Activated CD8-positive, alpha-beta T cell treated with anti-CD3 and anti-CD28 coated beads, Interleukin-2, amount 10 ng/mL, durations not matched to agents 7 days and 5 days (primary cell): ENCODE measurements at regions not wholly inside any gene's neighbourhood (a gene's known extent, or its start where the extent isn't known, plus 50 kb on each side); places are given as distances from the start of the nearest gene placed in this dataset.

Source experiments
- ATAC-seq: fragments of 150-1000 bp; cut with Tn5 transposase; one replicate; pipeline ENCODE4 v1.10.0; 2021; ENCODE audit warnings: moderate library complexity
- CTCF ChIA-PET: fragments of 350-600 bp; sonication (Branson Sonifier 250); formaldehyde crosslinking; loops from one replicate; lab custom pipeline; 2021; ENCODE audit warnings: antibody characterized with exemption; lab: Charles Lee
- POLR2A ChIA-PET: fragments of 350-600 bp; sonication (Branson Sonifier 250); formaldehyde crosslinking; loops from one replicate; lab custom pipeline; 2021; ENCODE audit warnings: antibody characterized with exemption; lab: Charles Lee
- DNase-seq: peaks from one replicate; pipeline ENCODE4 v3.0.0-alpha.2; 2020
- H3K27ac Mint-ChIP-seq: one replicate; pipeline ENCODE4 v1.8.0; 2021; ENCODE audit warnings: mild to moderate bottlenecking, mixed read lengths
- H3K27me3 Mint-ChIP-seq: one replicate; pipeline ENCODE4 v1.8.0; 2021; ENCODE audit warnings: low read depth, mixed read lengths
- H3K36me3 Mint-ChIP-seq: one replicate; pipeline ENCODE4 v1.8.0; 2021; ENCODE audit warnings: low read depth, mixed read lengths
- H3K4me1 Mint-ChIP-seq: one replicate; pipeline ENCODE4 v1.8.0; 2021; ENCODE audit warnings: low read depth, mixed read lengths
- H3K4me3 Mint-ChIP-seq: one replicate; pipeline ENCODE4 v1.8.0; 2021; ENCODE audit warnings: mild to moderate bottlenecking, mixed read lengths
- H3K9me3 Mint-ChIP-seq: one replicate; pipeline ENCODE4 v1.8.0; 2022; ENCODE audit warnings: mixed read lengths; ENCODE audit not compliant: insufficient read depth

DNA sequence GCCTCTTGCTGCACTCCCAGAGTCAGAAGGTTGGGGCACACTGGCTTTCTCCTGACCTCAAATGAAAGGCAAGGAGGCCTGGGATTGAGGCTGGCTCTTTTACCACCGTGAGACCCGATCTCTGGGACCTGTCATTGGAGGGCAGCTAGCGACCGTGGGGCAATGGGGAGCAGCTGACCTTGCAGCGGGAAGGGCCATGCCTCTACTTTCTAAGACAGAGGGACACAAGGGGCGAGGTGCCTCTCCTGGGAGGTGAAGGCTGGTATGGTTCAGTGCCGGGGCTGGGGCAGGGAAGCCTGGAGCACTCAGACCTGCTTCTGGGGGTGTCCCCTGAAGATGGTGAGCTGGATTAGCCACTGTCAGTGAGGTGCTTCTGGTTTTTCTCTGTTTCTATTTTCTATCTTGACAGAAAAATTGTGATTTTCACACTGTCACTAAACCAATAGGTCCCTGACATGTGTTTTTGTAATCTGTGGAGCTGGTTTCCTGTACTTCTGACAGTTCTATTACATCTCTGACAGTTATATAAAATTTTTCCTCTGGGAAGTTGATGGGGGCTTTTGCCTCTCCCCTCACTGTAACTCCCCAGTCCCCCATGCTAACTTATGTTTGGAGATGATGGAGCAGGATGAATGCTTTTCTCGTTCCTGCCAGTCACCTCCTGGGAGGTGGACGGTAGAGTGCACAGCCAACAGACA is 340.8 kb downstream of the RPS24 start:
- no peak for ATAC-seq
- Mint-ChIP-seq H3K9me3 (no peaks in the 10 kb centered on the region), H3K27ac (no peak overlapping the region), H3K27me3 (peaks cover 5% of the 10 kb centered on the region), H3K4me3 (no peak overlapping the region), H3K4me1 (peaks cover 5% of the 10 kb centered on the region), H3K36me3 (no peaks in the 10 kb centered on the region)
- CTCF ChIA-PET, result no interaction called here
- DNase-seq, result no peak
- POLR2A ChIA-PET, result no interaction called here

- Mint-ChIP-seq H3K27ac (no peak overlapping the region), H3K36me3 (no peaks in the 10 kb centered on the region), H3K9me3 (no peaks in the 10 kb centered on the region), H3K4me1 (no peaks in the 10 kb centered on the region), H3K27me3 (peaks cover 11% of the 10 kb centered on the region), H3K4me3 (no peak overlapping the region)
- DNase-seq, result no peak
- ChIA-PET POLR2A (no interaction called here), CTCF (interaction anchor here (1.3 kb wide), 1 partner anchor 328 kb away, joined by 3 read pairs; no protein-coding TSS in a partner anchor)
- no peak for ATAC-seq
Observed at GRCh38 chr10:78375854-78376785, 342.5 kb downstream of the RPS24 start.

DNA sequence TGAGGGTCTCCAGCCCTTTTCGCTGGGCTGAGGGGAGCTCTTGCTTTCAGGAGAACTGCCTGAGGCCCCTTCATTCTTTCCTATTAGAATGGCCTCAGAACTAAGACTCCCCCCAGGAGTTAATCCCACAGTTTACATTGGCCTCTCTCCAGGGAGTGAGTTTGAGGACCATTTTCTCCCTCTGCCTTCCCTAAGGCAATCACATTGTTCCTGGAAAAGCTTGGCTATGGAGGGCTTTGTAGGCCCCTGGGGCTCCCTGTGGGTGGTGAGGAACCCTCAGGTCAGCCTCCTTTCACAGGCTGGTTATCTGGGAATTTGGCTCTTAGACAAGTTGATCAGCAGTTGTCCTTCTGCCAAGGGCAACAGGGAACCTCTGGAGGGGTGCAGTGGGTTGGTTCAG is 343.7 kb downstream of the RPS24 start:
- H3K27ac Mint-ChIP-seq, result no peak overlapping the region

DNA sequence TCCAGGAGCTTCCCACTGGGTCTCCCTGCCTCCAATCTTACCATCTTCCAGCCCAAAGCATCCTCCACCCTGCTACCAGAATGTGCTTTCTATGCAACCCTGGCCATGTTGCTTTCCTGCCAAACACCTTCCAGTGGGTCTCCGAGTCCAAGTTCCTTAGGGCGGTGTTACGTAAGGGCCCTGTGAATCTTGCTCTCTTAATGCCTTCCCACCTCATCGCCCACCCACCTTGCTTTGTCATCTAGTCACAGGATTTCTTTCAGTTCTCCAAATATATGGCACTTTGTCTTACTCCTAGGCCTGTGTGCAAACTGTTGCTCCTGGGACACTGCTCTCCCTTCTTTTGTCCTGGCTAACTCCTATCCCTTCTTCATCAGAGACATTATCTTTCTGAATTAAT is 344.5 kb downstream of the RPS24 start:
- Mint-ChIP-seq H3K27me3 (peaks cover 14% of the 10 kb centered on the region), H3K27ac (no peak overlapping the region), H3K36me3 (no peaks in the 10 kb centered on the region), H3K9me3 (no peaks in the 10 kb centered on the region), H3K4me3 (no peak overlapping the region), H3K4me1 (no peaks in the 10 kb centered on the region)
- ChIA-PET CTCF (no interaction called here), POLR2A (no interaction called here)
- no peak for ATAC-seq
- no peak for DNase-seq

More for the DNA sequence above, 343.7 kb downstream of the RPS24 start:
- Mint-ChIP-seq H3K9me3 (no peaks in the 10 kb centered on the region), H3K4me3 (no peak overlapping the region), H3K36me3 (no peaks in the 10 kb centered on the region), H3K27me3 (peaks cover 12% of the 10 kb centered on the region), H3K4me1 (no peaks in the 10 kb centered on the region)
- ChIA-PET POLR2A (no interaction called here), CTCF (interaction anchor here (1.3 kb wide), 1 partner anchor 330 kb away, joined by 3 read pairs; no protein-coding TSS in a partner anchor)
- no peak for DNase-seq
- ATAC-seq, result no peak

GRCh38 chr10:78381107-78381506 is 347.4 kb downstream of the RPS24 start:
- DNase-seq (no peak), ATAC-seq (no peak)
- Mint-ChIP-seq H3K36me3 (no peaks in the 10 kb centered on the region), H3K9me3 (no peaks in the 10 kb centered on the region), H3K27me3 (peaks cover 17% of the 10 kb centered on the region), H3K4me1 (no peaks in the 10 kb centered on the region), H3K4me3 (no peak overlapping the region), H3K27ac (no peak overlapping the region)
- POLR2A ChIA-PET, result no interaction called here
- CTCF ChIA-PET, result no interaction called here

DNA sequence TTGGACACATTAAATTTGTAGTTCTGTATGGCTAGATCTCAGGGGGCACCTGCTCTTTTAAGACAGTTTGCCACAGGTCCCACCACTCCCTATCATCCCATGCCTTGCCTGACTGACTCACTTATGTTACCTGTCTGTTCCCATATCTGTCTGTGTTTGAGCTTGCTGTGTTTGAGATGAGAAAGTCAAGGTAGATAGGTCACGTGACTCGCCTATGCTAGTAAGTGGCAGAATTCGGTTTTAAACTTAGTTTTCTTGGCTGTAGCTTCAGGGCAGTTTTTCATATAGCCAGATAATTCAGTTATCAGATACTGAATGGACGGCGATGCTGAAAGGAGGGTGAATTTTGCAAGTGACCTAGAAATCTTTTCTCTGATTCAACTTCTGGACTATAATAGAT is 348.4 kb downstream of the RPS24 start:
- Mint-ChIP-seq H3K4me3 (no peak overlapping the region), H3K36me3 (no peaks in the 10 kb centered on the region), H3K4me1 (no peaks in the 10 kb centered on the region), H3K27me3 (peaks cover 17% of the 10 kb centered on the region), H3K9me3 (no peaks in the 10 kb centered on the region), H3K27ac (no peak overlapping the region)
- ATAC-seq (no peak), DNase-seq (no peak)
- ChIA-PET POLR2A (no interaction called here), CTCF (no interaction called here)

DNA sequence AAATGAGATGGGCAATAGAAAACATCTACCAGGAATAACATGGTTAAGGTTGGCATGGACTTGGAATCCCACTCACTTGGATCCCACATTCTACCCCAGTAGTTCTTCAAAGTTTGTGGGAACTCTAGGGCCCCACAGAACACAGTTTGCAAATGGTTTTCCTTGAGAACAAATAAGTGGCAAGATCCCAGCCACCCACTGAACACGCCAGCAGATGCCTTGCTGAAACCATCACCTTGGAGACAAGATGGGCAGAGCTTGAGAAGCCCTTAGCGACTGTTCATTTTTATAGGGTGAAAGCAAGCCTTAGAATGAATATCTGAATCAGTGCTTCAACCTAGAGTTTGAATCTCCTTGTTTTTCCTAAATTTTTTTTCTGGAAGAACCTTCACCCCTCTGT is 349.1 kb downstream of the RPS24 start:
- CTCF ChIA-PET, result no interaction called here
- H3K27ac Mint-ChIP-seq, result no peak overlapping the region
- no peak for ATAC-seq

DNA sequence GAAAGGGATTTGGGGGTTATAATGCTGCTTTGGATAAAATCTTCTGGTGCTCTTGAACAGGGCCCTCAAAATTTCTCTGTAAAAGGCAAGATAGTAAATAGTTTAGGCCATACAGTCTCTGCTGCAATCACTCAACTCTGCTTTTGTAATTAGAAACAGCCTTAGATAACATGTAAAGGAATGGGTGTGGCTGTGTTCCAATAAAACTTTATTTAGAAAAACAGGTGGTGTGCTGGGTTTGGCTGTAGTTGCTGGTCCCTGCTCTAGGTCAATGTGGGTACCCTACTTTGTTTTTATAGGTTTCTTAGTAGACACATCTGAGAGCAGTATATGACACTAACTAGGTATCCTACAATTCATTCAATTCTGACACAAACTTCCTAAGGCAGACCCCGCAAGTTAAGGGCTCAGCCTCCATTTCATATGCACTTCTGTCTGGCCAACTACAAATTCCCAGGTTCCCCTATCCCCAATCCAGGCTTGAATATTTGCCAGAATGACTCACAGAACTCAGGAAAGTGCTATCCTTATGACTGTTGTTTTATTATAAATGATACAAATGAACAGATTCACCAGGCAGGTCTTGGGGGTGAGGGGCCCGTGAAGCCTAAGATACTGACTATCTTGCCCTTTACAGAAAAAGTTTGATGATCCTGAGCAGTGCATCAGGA is 349.9 kb downstream of the RPS24 start:
- H3K9me3 Mint-ChIP-seq, result no peaks in the 10 kb centered on the region
- DNase-seq, result no peak
- H3K27ac Mint-ChIP-seq, result no peak overlapping the region
- no peak overlapping the region for H3K4me3 Mint-ChIP-seq
- CTCF ChIA-PET, result no interaction called here
- peaks cover 15% of the 10 kb centered on the region for H3K27me3 Mint-ChIP-seq
- H3K4me1 Mint-ChIP-seq, result no peaks in the 10 kb centered on the region
- H3K36me3 Mint-ChIP-seq, result no peaks in the 10 kb centered on the region
- no peak for ATAC-seq
- POLR2A ChIA-PET, result no interaction called here

More for the DNA sequence above, 349.1 kb downstream of the RPS24 start:
- Mint-ChIP-seq H3K27me3 (peaks cover 15% of the 10 kb centered on the region), H3K9me3 (no peaks in the 10 kb centered on the region), H3K36me3 (no peaks in the 10 kb centered on the region), H3K4me3 (no peak overlapping the region), H3K4me1 (no peaks in the 10 kb centered on the region)
- no peak for DNase-seq
- POLR2A ChIA-PET, result no interaction called here

DNA sequence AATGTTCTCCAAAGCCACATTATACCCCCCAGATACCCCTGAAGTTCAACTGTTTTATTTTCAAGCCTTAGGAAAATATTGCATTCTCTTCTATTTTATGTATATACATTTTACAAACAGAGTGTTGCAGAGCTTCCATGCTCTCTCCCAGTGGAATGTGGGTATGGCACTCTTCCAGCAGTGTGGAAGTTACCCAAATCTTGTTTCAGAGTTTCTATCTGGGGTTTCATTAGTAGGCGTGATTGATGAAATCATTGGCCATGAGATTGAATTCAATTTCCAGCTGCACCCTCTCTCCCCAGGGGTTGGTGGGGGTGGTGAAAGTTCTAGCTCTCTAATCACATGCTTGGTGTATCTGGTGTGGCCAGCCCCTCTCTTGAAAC is 350.4 kb downstream of the RPS24 start:
- H3K9me3 Mint-ChIP-seq, result no peaks in the 10 kb centered on the region
- H3K27ac Mint-ChIP-seq, result no peak overlapping the region
- ChIA-PET POLR2A (no interaction called here), CTCF (no interaction called here)
- ATAC-seq (no peak), DNase-seq (no peak)
- H3K36me3 Mint-ChIP-seq, result no peaks in the 10 kb centered on the region
- H3K4me3 Mint-ChIP-seq, result no peak overlapping the region
- no peaks in the 10 kb centered on the region for H3K4me1 Mint-ChIP-seq
- peaks cover 14% of the 10 kb centered on the region for H3K27me3 Mint-ChIP-seq

DNA sequence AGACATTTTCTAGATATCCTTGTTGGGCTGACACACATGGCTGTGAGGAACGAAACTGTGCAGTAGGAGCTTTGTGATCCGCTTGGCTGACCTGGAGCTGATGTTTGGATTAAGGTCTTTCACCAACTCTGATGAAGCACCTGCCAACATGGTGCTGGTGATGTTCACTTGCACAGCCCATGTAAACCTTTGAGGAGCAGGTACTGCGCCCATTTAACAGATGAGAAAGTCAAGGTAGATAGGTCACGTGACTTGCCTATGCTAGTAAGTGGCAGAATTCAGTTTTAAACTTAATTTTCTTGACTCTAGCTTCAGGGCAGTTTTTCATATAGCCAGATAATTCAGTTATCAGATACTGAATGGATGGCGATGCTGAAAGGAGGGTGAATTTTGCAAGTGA is 351.9 kb downstream of the RPS24 start:
- ChIA-PET POLR2A (no interaction called here), CTCF (no interaction called here)
- Mint-ChIP-seq H3K36me3 (no peaks in the 10 kb centered on the region), H3K9me3 (no peaks in the 10 kb centered on the region), H3K27ac (no peak overlapping the region), H3K4me1 (no peaks in the 10 kb centered on the region), H3K4me3 (no peak overlapping the region), H3K27me3 (peaks cover 8% of the 10 kb centered on the region)
- no peak for DNase-seq
- no peak for ATAC-seq

- H3K4me3 Mint-ChIP-seq, result no peak overlapping the region
- DNase-seq (no peak), ATAC-seq (no peak)
- ChIA-PET CTCF (no interaction called here), POLR2A (no interaction called here)
- no peak overlapping the region for H3K27ac Mint-ChIP-seq
- H3K4me1 Mint-ChIP-seq, result no peaks in the 10 kb centered on the region
- peaks cover 6% of the 10 kb centered on the region for H3K27me3 Mint-ChIP-seq
- no peaks in the 10 kb centered on the region for H3K9me3 Mint-ChIP-seq
- H3K36me3 Mint-ChIP-seq, result no peaks in the 10 kb centered on the region
Observed at GRCh38 chr10:78386509-78386908, 352.8 kb downstream of the RPS24 start.
